Vagina (tissue), 2 donors: ENCODE measurements at regions not wholly inside any gene's neighbourhood (a gene's known extent, or its start where the extent isn't known, plus 50 kb on each side); places are given as distances from the start of the nearest gene placed in this dataset.

Experiments used
- DNase-seq, 2 donors: peaks; one replicate each; pipeline ENCODE4 v3.0.0-alpha.2; 2017; ENCODE audit errors: extremely low spot score in 2 of 2
- H3K27ac ChIP-seq: fragments of 200-600 bp; sonication (generic); one replicate; pipeline ENCODE4 v1.5.1; 2019
- H3K27me3 ChIP-seq: fragments of 200-600 bp; sonication (generic); one replicate; pipeline ENCODE4 v1.5.1; 2019
- H3K36me3 ChIP-seq, 2 donors: fragments of 200-600 bp; sonication (generic); one replicate each; pipeline ENCODE4 v1.5.1; 2017 to 2019
- H3K4me1 ChIP-seq: fragments of 200-600 bp; sonication (generic); one replicate; pipeline ENCODE4 v1.5.1; 2019
- H3K4me3 ChIP-seq, 2 donors: fragments of 200-600 bp; sonication (generic); 1 replicate in 1 of 2; 2 replicates in 1 of 2; pipeline ENCODE4 v1.5.1; 2016 to 2019
- H3K9me3 ChIP-seq: fragments of 200-600 bp; sonication (generic); one replicate; pipeline ENCODE4 v1.5.1; 2019
- POLR2A ChIP-seq, 2 donors: fragments of 450-650 bp; IDR thresholded peaks; one replicate each; pipeline ENCODE4 v1.6.1; 2017; ENCODE audit warnings: antibody characterized with exemption in 2 of 2, mild to moderate bottlenecking in 2 of 2, moderate library complexity in 2 of 2
- POLR2AphosphoS5 ChIP-seq, 2 donors: sonication (generic); formaldehyde crosslinking; IDR thresholded peaks; one replicate each; pipeline ENCODE4 v1.9.0; 2017; ENCODE audit warnings: antibody characterized with exemption in 2 of 2, mild to moderate bottlenecking in 2 of 2, low read depth in 1 of 2; ENCODE audit not compliant: insufficient read depth in 1 of 2
- intact Hi-C: fragments of 100-400 bp; cut with DNase I; formaldehyde crosslinking; loops from one replicate; pipeline ENCODE4 v1.15.1; 2023
- TF ChIP-seq, protein P1 (sequence below), 3 experiments: fragments of 450-650 bp in 2 of 3; fragments of 200-600 bp in 1 of 3; sonication (generic) in 1 of 3; IDR thresholded peaks; one replicate each; pipeline ENCODE4 v1.5.1; 2017 to 2019; ENCODE audit warnings: antibody characterized with exemption in 3 of 3, mild to moderate bottlenecking in 2 of 3, moderate library complexity in 2 of 3

DNA sequence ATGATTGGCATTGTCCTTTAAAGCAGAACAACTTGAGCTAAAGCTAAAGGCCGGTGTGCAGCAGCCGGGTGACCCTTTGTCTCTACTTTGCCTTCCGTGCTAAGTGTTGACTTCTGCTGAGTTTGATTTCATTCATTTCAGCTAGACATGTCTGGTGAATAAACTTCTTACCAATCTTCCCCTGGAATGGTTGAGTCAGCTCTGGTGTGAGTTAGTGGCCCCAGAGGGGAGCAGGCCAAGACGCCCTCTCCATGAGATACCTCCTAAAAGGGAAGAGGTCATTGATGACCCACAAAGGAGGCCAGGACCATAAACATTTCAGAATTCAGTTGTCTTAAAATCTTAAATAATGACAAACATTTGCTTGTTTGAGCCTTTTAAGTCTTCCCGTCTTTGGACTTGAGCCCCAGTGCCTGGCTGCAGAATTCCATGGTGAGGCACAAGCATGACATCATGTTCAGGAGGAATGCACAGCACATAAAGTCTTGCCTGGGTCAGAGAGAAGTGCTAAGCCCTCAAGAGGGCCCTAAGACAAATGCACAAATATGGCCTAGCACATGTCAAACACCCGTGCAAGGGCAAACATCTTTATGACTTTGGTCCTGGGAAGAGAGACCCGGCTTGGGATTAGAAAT is 96.3 kb upstream of the NEDD9 start:
- Histone ChIP-seq H3K27me3 (no peaks in the 10 kb centered on the region), H3K9me3 (no peaks in the 10 kb centered on the region), H3K4me1 (peaks cover 28% of the 10 kb centered on the region), H3K27ac (peak overlapping the region; percentile 59), H3K36me3 (no peaks in the 10 kb centered on the region), H3K4me3 (no peak overlapping the region)
- no peak for DNase-seq
- intact Hi-C loops: no loop called here
- TF ChIP-seq POLR2AphosphoS5 (IDR thresholded peaks at IDR 0.05; ENCODE audit: insufficient read depth in 1 of 2, low read depth in 1 of 2): peak in 1 of 2 donors; percentile 35
- TF ChIP-seq, protein P1, sequence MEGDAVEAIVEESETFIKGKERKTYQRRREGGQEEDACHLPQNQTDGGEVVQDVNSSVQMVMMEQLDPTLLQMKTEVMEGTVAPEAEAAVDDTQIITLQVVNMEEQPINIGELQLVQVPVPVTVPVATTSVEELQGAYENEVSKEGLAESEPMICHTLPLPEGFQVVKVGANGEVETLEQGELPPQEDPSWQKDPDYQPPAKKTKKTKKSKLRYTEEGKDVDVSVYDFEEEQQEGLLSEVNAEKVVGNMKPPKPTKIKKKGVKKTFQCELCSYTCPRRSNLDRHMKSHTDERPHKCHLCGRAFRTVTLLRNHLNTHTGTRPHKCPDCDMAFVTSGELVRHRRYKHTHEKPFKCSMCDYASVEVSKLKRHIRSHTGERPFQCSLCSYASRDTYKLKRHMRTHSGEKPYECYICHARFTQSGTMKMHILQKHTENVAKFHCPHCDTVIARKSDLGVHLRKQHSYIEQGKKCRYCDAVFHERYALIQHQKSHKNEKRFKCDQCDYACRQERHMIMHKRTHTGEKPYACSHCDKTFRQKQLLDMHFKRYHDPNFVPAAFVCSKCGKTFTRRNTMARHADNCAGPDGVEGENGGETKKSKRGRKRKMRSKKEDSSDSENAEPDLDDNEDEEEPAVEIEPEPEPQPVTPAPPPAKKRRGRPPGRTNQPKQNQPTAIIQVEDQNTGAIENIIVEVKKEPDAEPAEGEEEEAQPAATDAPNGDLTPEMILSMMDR (IDR thresholded peaks at IDR 0.05): no peak

DNA sequence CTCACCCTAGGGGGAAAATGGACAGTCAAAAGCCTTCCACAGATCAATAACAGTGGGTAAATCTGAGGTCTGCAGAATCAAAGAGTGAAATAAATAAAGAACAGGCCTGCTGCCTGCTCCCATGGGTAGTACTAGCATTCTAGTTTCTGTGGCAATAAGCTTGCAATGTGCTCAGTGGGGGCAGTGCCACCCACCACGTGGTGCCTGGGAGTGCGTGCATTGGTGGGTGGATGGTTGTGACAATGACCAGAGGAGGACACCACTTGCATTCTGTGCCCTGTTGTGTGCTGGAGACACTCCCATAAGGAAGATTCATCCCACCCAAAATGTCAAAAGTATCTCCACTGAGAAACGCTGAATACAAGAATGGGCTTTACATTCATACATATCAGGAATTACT is 95.5 kb upstream of the NEDD9 start:
- Histone ChIP-seq H3K4me1 (peaks cover 35% of the 10 kb centered on the region), H3K27ac (no peak overlapping the region), H3K4me3 (no peak overlapping the region), H3K36me3 (no peaks in the 10 kb centered on the region), H3K27me3 (no peaks in the 10 kb centered on the region), H3K9me3 (no peaks in the 10 kb centered on the region)
- TF ChIP-seq, protein P1 (IDR thresholded peaks at IDR 0.05): no peak
- no peak for TF ChIP-seq POLR2AphosphoS5 (IDR thresholded peaks at IDR 0.05; ENCODE audit: insufficient read depth in 1 of 2, low read depth in 1 of 2)
- TF ChIP-seq POLR2A (IDR thresholded peaks at IDR 0.05): no peak
- DNase-seq: no peak
- intact Hi-C loops: no loop called here

- H3K27ac ChIP-seq: no peak overlapping the region
- intact Hi-C loops: no loop called here
- peaks cover 40% of the 10 kb centered on the region for H3K4me1 ChIP-seq
- no peaks in the 10 kb centered on the region for H3K36me3 ChIP-seq
- DNase-seq: no peak
- no peaks in the 10 kb centered on the region for H3K9me3 ChIP-seq
- no peaks in the 10 kb centered on the region for H3K27me3 ChIP-seq
- H3K4me3 ChIP-seq: no peak overlapping the region
- TF ChIP-seq, protein P1 (IDR thresholded peaks at IDR 0.05): no peak
- TF ChIP-seq POLR2A (IDR thresholded peaks at IDR 0.05) (no peak), POLR2AphosphoS5 (IDR thresholded peaks at IDR 0.05; ENCODE audit: insufficient read depth in 1 of 2, low read depth in 1 of 2) (no peak)
Measured at GRCh38 chr6:11326116-11326515, 93.6 kb upstream of the NEDD9 start.

GRCh38 chr6:11324453-11325015 is 92.1 kb upstream of the NEDD9 start:
- Histone ChIP-seq H3K9me3 (no peaks in the 10 kb centered on the region), H3K36me3 (no peaks in the 10 kb centered on the region), H3K27ac (no peak overlapping the region), H3K27me3 (no peaks in the 10 kb centered on the region), H3K4me1 (peaks cover 28% of the 10 kb centered on the region), H3K4me3 (no peak overlapping the region)
- DNase-seq: no peak
- intact Hi-C loops: no loop called here
- TF ChIP-seq, protein P1 (IDR thresholded peaks at IDR 0.05): no peak
- no peak for TF ChIP-seq POLR2AphosphoS5 (IDR thresholded peaks at IDR 0.05; ENCODE audit: insufficient read depth in 1 of 2, low read depth in 1 of 2)
- TF ChIP-seq POLR2A (IDR thresholded peaks at IDR 0.05): no peak

DNA sequence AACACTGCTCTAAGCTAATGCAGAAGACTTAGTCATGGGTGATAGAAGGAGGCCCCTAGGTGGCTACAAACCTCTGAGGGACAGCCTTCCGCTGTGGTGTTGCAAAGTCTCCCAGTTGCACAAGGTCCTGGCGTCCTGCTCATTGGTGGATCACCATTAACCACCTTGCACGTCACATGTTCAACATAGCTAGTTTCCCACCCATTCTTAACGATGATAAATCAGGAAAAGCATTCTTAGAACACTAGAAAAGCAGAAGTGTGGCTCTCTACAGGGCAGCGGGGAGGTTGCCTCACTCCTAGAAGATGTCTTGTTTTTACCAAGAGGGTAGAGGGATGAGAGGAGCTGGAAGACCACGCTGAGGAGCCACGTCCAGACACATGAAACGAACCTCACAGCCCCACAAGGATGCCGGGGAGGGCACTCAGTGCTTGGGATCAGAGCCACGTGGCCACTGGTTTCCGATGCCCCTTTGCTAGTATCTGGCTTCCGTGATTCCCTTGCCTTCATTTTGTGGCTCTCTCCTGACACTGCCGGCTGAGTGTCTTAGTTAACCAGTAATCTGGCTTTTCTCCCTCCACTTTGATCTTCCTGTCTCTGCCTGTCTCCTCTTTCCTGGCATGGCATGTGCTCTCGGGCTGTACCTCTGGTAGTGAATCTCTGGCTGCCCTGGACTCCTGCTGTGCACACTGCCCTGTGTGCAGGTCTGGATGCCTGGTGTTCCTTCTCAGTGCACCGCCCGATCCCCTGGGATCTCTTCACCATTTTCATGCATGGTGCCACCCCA is 91.4 kb upstream of the NEDD9 start:
- peaks cover 31% of the 10 kb centered on the region for H3K4me1 ChIP-seq
- no peak for TF ChIP-seq POLR2A (IDR thresholded peaks at IDR 0.05)
- TF ChIP-seq POLR2AphosphoS5 (IDR thresholded peaks at IDR 0.05; ENCODE audit: insufficient read depth in 1 of 2, low read depth in 1 of 2): no peak
- TF ChIP-seq, protein P1 (IDR thresholded peaks at IDR 0.05): no peak
- H3K4me3 ChIP-seq: no peak overlapping the region
- no peaks in the 10 kb centered on the region for H3K9me3 ChIP-seq
- intact Hi-C loops: no loop called here
- no peak overlapping the region for H3K27ac ChIP-seq
- no peaks in the 10 kb centered on the region for H3K36me3 ChIP-seq
- no peak for DNase-seq
- no peaks in the 10 kb centered on the region for H3K27me3 ChIP-seq
